Kidney (tissue), 13 donors: ENCODE measurements at regions not wholly inside any gene's neighbourhood (a gene's known extent, or its start where the extent isn't known, plus 50 kb on each side); places are given as distances from the start of the nearest gene placed in this dataset.

Experiments used
- DNase-seq, 5 donors: peaks; one replicate each; pipeline ENCODE4 v3.0.0-alpha.2; 2013 to 2020
- FAIRE-seq: peaks from 2 replicates; lab custom pipeline; 2012; peaks lifted over from hg19 to GRCh38; lab: Jason Lieb, UNC
- H3K27ac ChIP-seq, 2 donors: one replicate each; pipeline ENCODE4 v1.7.0; 2013; ENCODE audit warnings: low read depth in 2 of 2, low read length in 2 of 2, inconsistent platforms in 1 of 2
- H3K27me3 ChIP-seq: one replicate; pipeline ENCODE4 v1.7.1; 2013; ENCODE audit warnings: low read length, inconsistent platforms; ENCODE audit not compliant: control insufficient read depth, insufficient read depth
- H3K36me3 ChIP-seq, 3 donors: one replicate each; pipeline versions ENCODE4 v1.7.0 to v1.7.1; 2013; ENCODE audit warnings: low read length in 3 of 3, control low read depth in 1 of 3, inconsistent platforms in 1 of 3; ENCODE audit not compliant: insufficient read depth in 3 of 3, control insufficient read depth in 2 of 3
- H3K4me1 ChIP-seq, 3 donors: one replicate each; pipeline versions ENCODE4 v1.7.0 to v1.7.1; 2013; ENCODE audit warnings: low read length in 3 of 3, inconsistent platforms in 1 of 3, low read depth in 1 of 3; ENCODE audit not compliant: control insufficient read depth in 2 of 3, insufficient read depth in 2 of 3
- H3K4me3 ChIP-seq, 3 donors: one replicate each; pipeline versions ENCODE4 v1.7.0 to v1.8.1; 2013; ENCODE audit warnings: low read length in 3 of 3, control low read depth in 1 of 3, inconsistent platforms in 1 of 3
- H3K9ac ChIP-seq, 3 donors: one replicate each; pipeline versions ENCODE4 v1.7.0 to v1.7.1; 2013; ENCODE audit warnings: low read length in 3 of 3, control low read depth in 1 of 3, inconsistent platforms in 1 of 3
- H3K9me3 ChIP-seq, 3 donors: one replicate each; pipeline versions ENCODE4 v1.7.0 to v1.7.1; 2013; ENCODE audit warnings: low read length in 3 of 3, control low read depth in 1 of 3, inconsistent platforms in 1 of 3; ENCODE audit not compliant: control insufficient read depth in 2 of 3, insufficient read depth in 1 of 3
- CTCF ChIP-seq: IDR thresholded peaks from 3 replicates; pipeline ENCODE4 v1.5.1; 2012; ENCODE audit warnings: mild to moderate bottlenecking, moderate library complexity, borderline replicate concordance; ENCODE audit not compliant: insufficient read depth; ENCODE audit errors: extremely low read depth
- intact Hi-C: fragments of 100-400 bp; cut with DNase I; formaldehyde crosslinking; loops from one replicate; pipeline ENCODE4 v1.11.1; 2022
- donor health status: control.
- donor health status: control.
- donor health status: control.
- donor health status: control.
- donor health status: control.
- donor health status: DM: yes; HTN: yes; CAD: no.
- donor health status: Normal renal cell carcinoma (clear cell type).

- Histone ChIP-seq H3K4me1 (no peaks in the 10 kb centered on the region), H3K9me3 (no peaks in the 10 kb centered on the region), H3K27ac (no peak overlapping the region), H3K9ac (no peak overlapping the region), H3K4me3 (no peak overlapping the region), H3K27me3 (no peaks in the 10 kb centered on the region), H3K36me3 (no peaks in the 10 kb centered on the region)
- intact Hi-C loops, result no loop called here
- TF ChIP-seq CTCF, result no peak
- FAIRE-seq (no peak), DNase-seq (no peak)
Observed at GRCh38 chr5:8981496-8981895, 564.4 kb downstream of the SEMA5A start.

GRCh38 chr5:8984386-8984785, 561.5 kb downstream of the SEMA5A start:
- intact Hi-C loops, result no loop called here

More at GRCh38 chr5:8984386-8984785, 561.5 kb downstream of the SEMA5A start:
- Histone ChIP-seq H3K27me3 (no peaks in the 10 kb centered on the region), H3K36me3 (no peaks in the 10 kb centered on the region), H3K4me1 (no peaks in the 10 kb centered on the region), H3K27ac (no peak overlapping the region), H3K4me3 (no peak overlapping the region), H3K9me3 (no peaks in the 10 kb centered on the region), H3K9ac (no peak overlapping the region)
- no peak for FAIRE-seq
- no peak for DNase-seq
- no peak for TF ChIP-seq CTCF
